ENCODE measurements at regions not wholly inside any gene's neighbourhood (a gene's known extent, or its start where the extent isn't known, plus 50 kb on each side); places are given as distances from the start of the nearest gene placed in this dataset.

GRCh38 chr1:166514067-166514466, 325.2 kb upstream of the POGK start:
- Histone ChIP-seq H3F3A (ENCODE audit: insufficient read depth, low read length, poor library complexity, severe bottlenecking) (no peaks in the 10 kb centered on the region), H3K79me2 (replicated peaks; ENCODE audit: insufficient read depth, low read length) (no peaks in the 10 kb centered on the region), H3K9me3 (ENCODE audit: low read length) (peaks cover 6% of the 10 kb centered on the region), H4K20me1 (ENCODE audit: insufficient read depth) (no peaks in the 10 kb centered on the region), H3K36me3 (ENCODE audit: insufficient read depth, low read length) (no peaks in the 10 kb centered on the region), H3K4me3 (ENCODE audit: low read length) (no peak overlapping the region), H3K4me2 (ENCODE audit: low read length) (no peak overlapping the region), H3K9ac (ENCODE audit: low read length) (no peak overlapping the region), H3K27ac (ENCODE audit: low read length) (no peak overlapping the region), H3K9me2 (ENCODE audit: insufficient read depth, low read length) (no peaks in the 10 kb centered on the region), H3K27me3 (ENCODE audit: insufficient read depth, low read depth, low read length) (no peaks in the 10 kb centered on the region), H2AFZ (ENCODE audit: low read depth, low read length) (no peak overlapping the region)
- TF ChIP-seq EZH2 (IDR thresholded peaks at IDR 0.05; ENCODE audit: borderline replicate concordance, insufficient read depth, low read length, poor library complexity, severe bottlenecking) (no peak), POLR2AphosphoS5 (IDR thresholded peaks at IDR 0.05) (no peak)

- no peaks in the 10 kb centered on the region for H4K20me1 ChIP-seq (ENCODE audit: insufficient read depth)
- H3K9me2 ChIP-seq (ENCODE audit: insufficient read depth, low read length) = no peaks in the 10 kb centered on the region
- TF ChIP-seq EZH2 (IDR thresholded peaks at IDR 0.05; ENCODE audit: borderline replicate concordance, insufficient read depth, low read length, poor library complexity, severe bottlenecking) (no peak), TAF1 (IDR thresholded peaks at IDR 0.05; ENCODE audit: low read depth) (no peak), EP300 (conservative IDR thresholded peaks at IDR 0.05; ENCODE audit: poor library complexity, severe bottlenecking) (no peak), SMC3 (conservative IDR thresholded peaks at IDR 0.05; ENCODE audit: poor library complexity) (no peak), MXI1 (conservative IDR thresholded peaks at IDR 0.05; ENCODE audit: poor library complexity, severe bottlenecking) (no peak), CTCF (IDR thresholded peaks at IDR 0.05; ENCODE audit: poor library complexity, severe bottlenecking) (no peak), POLR2AphosphoS5 (IDR thresholded peaks at IDR 0.05) (no peak), REST (IDR thresholded peaks at IDR 0.05; ENCODE audit: borderline replicate concordance) (no peak), RAD21 (conservative IDR thresholded peaks at IDR 0.05) (no peak)
- no peak overlapping the region for H3K9ac ChIP-seq (ENCODE audit: low read length)
- H3K36me3 ChIP-seq (ENCODE audit: insufficient read depth, low read length) = no peaks in the 10 kb centered on the region
- no peaks in the 10 kb centered on the region for H3K9me3 ChIP-seq (ENCODE audit: low read length)
- H3K79me2 ChIP-seq (replicated peaks; ENCODE audit: insufficient read depth, low read length) = no peaks in the 10 kb centered on the region
- H3K27me3 ChIP-seq (ENCODE audit: insufficient read depth, low read depth, low read length) = no peaks in the 10 kb centered on the region
- H3K27ac ChIP-seq (ENCODE audit: low read length) = no peak overlapping the region
- no peak overlapping the region for H3K4me2 ChIP-seq (ENCODE audit: low read length)
- H3K4me3 ChIP-seq (ENCODE audit: low read length) = no peak overlapping the region
- H2AFZ ChIP-seq (ENCODE audit: low read depth, low read length) = no peak overlapping the region
- no peaks in the 10 kb centered on the region for H3F3A ChIP-seq (ENCODE audit: insufficient read depth, low read length, poor library complexity, severe bottlenecking)
Observed at GRCh38 chr1:166527752-166528151, 311.5 kb upstream of the POGK start.

- Histone ChIP-seq H3K9ac (ENCODE audit: low read length) (no peak overlapping the region), H3F3A (ENCODE audit: insufficient read depth, low read length, poor library complexity, severe bottlenecking) (no peaks in the 10 kb centered on the region), H3K79me2 (replicated peaks; ENCODE audit: insufficient read depth, low read length) (no peaks in the 10 kb centered on the region), H2AFZ (ENCODE audit: low read depth, low read length) (no peak overlapping the region), H3K4me3 (ENCODE audit: low read length) (no peak overlapping the region), H3K4me2 (ENCODE audit: low read length) (no peak overlapping the region), H3K27ac (ENCODE audit: low read length) (no peak overlapping the region), H3K9me3 (ENCODE audit: low read length) (no peaks in the 10 kb centered on the region), H4K20me1 (ENCODE audit: insufficient read depth) (no peaks in the 10 kb centered on the region), H3K36me3 (ENCODE audit: insufficient read depth, low read length) (no peaks in the 10 kb centered on the region), H3K27me3 (ENCODE audit: insufficient read depth, low read depth, low read length) (no peaks in the 10 kb centered on the region), H3K9me2 (ENCODE audit: insufficient read depth, low read length) (no peaks in the 10 kb centered on the region)
- TF ChIP-seq MXI1 (conservative IDR thresholded peaks at IDR 0.05; ENCODE audit: poor library complexity, severe bottlenecking) = no peak
- TF ChIP-seq SMC3 (conservative IDR thresholded peaks at IDR 0.05; ENCODE audit: poor library complexity) = no peak
- TF ChIP-seq RAD21 (conservative IDR thresholded peaks at IDR 0.05) = no peak
- no peak for TF ChIP-seq CTCF (IDR thresholded peaks at IDR 0.05; ENCODE audit: poor library complexity, severe bottlenecking)
- no peak for TF ChIP-seq TAF1 (IDR thresholded peaks at IDR 0.05; ENCODE audit: low read depth)
- TF ChIP-seq EZH2 (IDR thresholded peaks at IDR 0.05; ENCODE audit: borderline replicate concordance, insufficient read depth, low read length, poor library complexity, severe bottlenecking) = no peak
- no peak for TF ChIP-seq POLR2AphosphoS5 (IDR thresholded peaks at IDR 0.05)
- TF ChIP-seq EP300 (conservative IDR thresholded peaks at IDR 0.05; ENCODE audit: poor library complexity, severe bottlenecking) = no peak
- no peak for TF ChIP-seq REST (IDR thresholded peaks at IDR 0.05; ENCODE audit: borderline replicate concordance)
Observed at GRCh38 chr1:166538646-166539045, 300.6 kb upstream of the POGK start.

Data from neural cell (in vitro differentiated cells).